MM.1S (cell line): ENCODE measurements at regions not wholly inside any gene's neighbourhood (a gene's known extent, or its start where the extent isn't known, plus 50 kb on each side); places are given as distances from the start of the nearest gene placed in this dataset.

Experiments
- DNase-seq: peaks from one replicate; pipeline ENCODE4 v3.0.0-alpha.2; 2015
- H2AFZ ChIP-seq: fragments of 300-600 bp; sonication (generic); 2 replicates; pipeline ENCODE4 v1.6.0; 2016; ENCODE audit warnings: antibody characterized with exemption, low read length
- H3F3A ChIP-seq: fragments of 300-600 bp; sonication (generic); 2 replicates; pipeline ENCODE4 v1.6.1; 2016; ENCODE audit warnings: mild to moderate bottlenecking, antibody characterized with exemption, low read length, moderate library complexity, mixed read lengths; ENCODE audit not compliant: insufficient read depth
- H3K27ac ChIP-seq: fragments of 300-600 bp; sonication (generic); 2 replicates; pipeline ENCODE4 v1.5.1; 2016; ENCODE audit warnings: mild to moderate bottlenecking, low read length
- H3K27me3 ChIP-seq: fragments of 300-600 bp; sonication (generic); replicated peaks from 2 replicates; pipeline ENCODE4 v1.6.0; 2016; ENCODE audit warnings: low read length; ENCODE audit not compliant: insufficient read depth
- H3K36me3 ChIP-seq: fragments of 300-600 bp; sonication (generic); replicated peaks from 2 replicates; pipeline ENCODE4 v1.6.1; 2016; ENCODE audit warnings: mild to moderate bottlenecking, low read length, mixed read lengths; ENCODE audit not compliant: insufficient read depth
- H3K4me1 ChIP-seq: fragments of 300-600 bp; sonication (generic); 2 replicates; pipeline ENCODE4 v1.6.1; 2016; ENCODE audit warnings: low read length, mixed read lengths
- H3K4me2 ChIP-seq: fragments of 300-600 bp; sonication (generic); 2 replicates; pipeline ENCODE4 v1.6.0; 2016; ENCODE audit warnings: low read depth, low read length
- H3K4me3 ChIP-seq: fragments of 300-600 bp; sonication (generic); 2 replicates; pipeline ENCODE4 v1.5.1; 2016; ENCODE audit warnings: low read length, mixed read lengths
- H3K79me2 ChIP-seq: fragments of 300-600 bp; sonication (generic); 2 replicates; pipeline ENCODE4 v1.6.1; 2016; ENCODE audit warnings: mixed run types, low read length, mixed read lengths
- H3K9ac ChIP-seq: fragments of 300-600 bp; sonication (generic); 2 replicates; pipeline ENCODE4 v1.6.1; 2016; ENCODE audit warnings: low read length, mixed read lengths
- H3K9me2 ChIP-seq: fragments of 300-600 bp; sonication (generic); replicated peaks from 2 replicates; pipeline ENCODE4 v1.6.1; 2016; ENCODE audit warnings: mild to moderate bottlenecking, low read length, mixed read lengths; ENCODE audit not compliant: insufficient read depth
- H3K9me3 ChIP-seq: fragments of 300-600 bp; sonication (generic); replicated peaks from 2 replicates; pipeline ENCODE4 v1.6.1; 2016; ENCODE audit warnings: mild to moderate bottlenecking, low read length, mixed read lengths; ENCODE audit not compliant: insufficient read depth
- H4K20me1 ChIP-seq: fragments of 300-600 bp; sonication (generic); 2 replicates; pipeline ENCODE4 v1.6.1; 2016; ENCODE audit warnings: mild to moderate bottlenecking, low read length, moderate library complexity, mixed read lengths; ENCODE audit not compliant: insufficient read depth
- CTCF ChIP-seq: fragments of 300-600 bp; sonication (generic); IDR thresholded peaks from 2 replicates; pipeline ENCODE4 v1.5.1; 2016; ENCODE audit warnings: antibody characterized with exemption, low read length, mixed read lengths
- EZH2 ChIP-seq: fragments of 300-600 bp; sonication (generic); optimal IDR thresholded peaks from 2 replicates; pipeline ENCODE3; 2017; ENCODE audit warnings: low read depth, mild to moderate bottlenecking, antibody characterized with exemption, low read length, mixed read lengths
- EZH2phosphoT487 ChIP-seq: fragments of 300-600 bp; sonication (generic); IDR thresholded peaks from 2 replicates; pipeline ENCODE4 v1.6.1; 2018; ENCODE audit warnings: antibody characterized with exemption, low read length

- no peaks in the 10 kb centered on the region for H3K36me3 ChIP-seq
These were observed 198.2 kb downstream of the SNX19 start for GRCh38 chr11:130718120-130718519.

GRCh38 chr11:130719220-130719915 lies 196.9 kb downstream of the SNX19 start:
- no peak for DNase-seq
- H3K9me3 ChIP-seq: no peaks in the 10 kb centered on the region
- TF ChIP-seq CTCF (no peak), EZH2 (no peak), EZH2phosphoT487 (no peak)

More at GRCh38 chr11:130718120-130718519, 198.2 kb downstream of the SNX19 start:
- H3K9ac ChIP-seq: no peak overlapping the region
- TF ChIP-seq CTCF (no peak), EZH2 (no peak), EZH2phosphoT487 (no peak)
- H3F3A ChIP-seq: no peaks in the 10 kb centered on the region
- H4K20me1 ChIP-seq: no peaks in the 10 kb centered on the region
- no peak overlapping the region for H3K27ac ChIP-seq
- no peak overlapping the region for H3K4me3 ChIP-seq
- H3K4me1 ChIP-seq: no peaks in the 10 kb centered on the region
- H3K9me3 ChIP-seq: no peaks in the 10 kb centered on the region
- H3K9me2 ChIP-seq: no peaks in the 10 kb centered on the region
- no peak overlapping the region for H2AFZ ChIP-seq
- H3K4me2 ChIP-seq: no peak overlapping the region
- H3K79me2 ChIP-seq: no peaks in the 10 kb centered on the region
- no peaks in the 10 kb centered on the region for H3K27me3 ChIP-seq
- DNase-seq: no peak

GRCh38 chr11:130720232-130721022 lies 195.9 kb downstream of the SNX19 start:
- H4K20me1 ChIP-seq: no peaks in the 10 kb centered on the region
- H3K9me3 ChIP-seq: no peaks in the 10 kb centered on the region
- H3K27ac ChIP-seq: no peak overlapping the region
- H3K27me3 ChIP-seq: no peaks in the 10 kb centered on the region
- no peak overlapping the region for H2AFZ ChIP-seq
- H3K9me2 ChIP-seq: no peaks in the 10 kb centered on the region
- H3F3A ChIP-seq: no peaks in the 10 kb centered on the region
- H3K4me2 ChIP-seq: no peak overlapping the region
- TF ChIP-seq EZH2phosphoT487 (no peak), EZH2 (no peak), CTCF (no peak)
- H3K4me1 ChIP-seq: no peaks in the 10 kb centered on the region
- no peaks in the 10 kb centered on the region for H3K36me3 ChIP-seq
- no peak for DNase-seq
- no peak overlapping the region for H3K4me3 ChIP-seq
- H3K9ac ChIP-seq: no peak overlapping the region
- H3K79me2 ChIP-seq: no peaks in the 10 kb centered on the region

More at GRCh38 chr11:130719220-130719915, 196.9 kb downstream of the SNX19 start:
- H3K36me3 ChIP-seq: no peaks in the 10 kb centered on the region
- no peaks in the 10 kb centered on the region for H3K27me3 ChIP-seq
- no peaks in the 10 kb centered on the region for H3K4me1 ChIP-seq
- no peak overlapping the region for H3K9ac ChIP-seq
- H2AFZ ChIP-seq: no peak overlapping the region
- H3K4me2 ChIP-seq: no peak overlapping the region
- no peaks in the 10 kb centered on the region for H3F3A ChIP-seq
- H3K79me2 ChIP-seq: no peaks in the 10 kb centered on the region
- no peaks in the 10 kb centered on the region for H3K9me2 ChIP-seq
- H4K20me1 ChIP-seq: no peaks in the 10 kb centered on the region
- no peak overlapping the region for H3K27ac ChIP-seq
- H3K4me3 ChIP-seq: no peak overlapping the region
